SK-N-SH (cell line): ENCODE measurements at regions not wholly inside any gene's neighbourhood (a gene's known extent, or its start where the extent isn't known, plus 50 kb on each side); places are given as distances from the start of the nearest gene placed in this dataset.

Experiments
- CTCF ChIA-PET: fragments of 300-600, 350-600 bp; formaldehyde crosslinking; extraction: SDS; loops from one replicate; lab custom pipeline; 2021; lab: Yijun Ruan, JAX
- POLR2A ChIA-PET: fragments of 350-600 bp; sonication (Branson Sonifier 250); formaldehyde crosslinking; extraction: SDS; loops from one replicate; lab custom pipeline; 2020; ENCODE audit warnings: antibody characterized with exemption, inconsistent platforms; lab: Yijun Ruan, JAX
- DNase-seq: peaks from one replicate; pipeline ENCODE4 v3.0.0; 2012
- H2AFZ ChIP-seq: fragments of 200-600 bp; sonication (generic); 2 replicates; pipeline ENCODE4 v1.8.1; 2016; ENCODE audit warnings: antibody characterized with exemption, mild to moderate bottlenecking, low read depth
- H3F3A ChIP-seq: fragments of 200-600 bp; sonication (generic); replicated peaks from 2 replicates; pipeline ENCODE3; 2016; ENCODE audit warnings: antibody characterized with exemption, mild to moderate bottlenecking; ENCODE audit not compliant: insufficient read depth
- H3K27ac ChIP-seq, 2 experiments: fragments of 200-500 bp in 1 of 2; fragments of 200-600 bp in 1 of 2; sonication (Bioruptor generic) in 1 of 2; sonication (generic), shearing (Covaris generic) in 1 of 2; 2 replicates each; pipeline versions ENCODE4 v1.5.1 to v1.6.1; 2014 to 2016; ENCODE audit warnings: low read depth in 2 of 2, inconsistent platforms in 1 of 2, low read length in 1 of 2, mild to moderate bottlenecking in 1 of 2, mixed read lengths in 1 of 2
- H3K27me3 ChIP-seq: fragments of 200-600 bp; sonication (generic), shearing (Covaris generic); 2 replicates; pipeline ENCODE4 v1.6.1; 2016; ENCODE audit warnings: mixed run types; ENCODE audit not compliant: insufficient read depth
- H3K36me3 ChIP-seq, 2 experiments: fragments of 200-500 bp in 1 of 2; fragments of 200-600 bp in 1 of 2; sonication (Bioruptor generic) in 1 of 2; sonication (generic) in 1 of 2; replicated peaks in 1 of 2; 2 replicates each; pipeline versions ENCODE3 to v1.5.1; 2014 to 2016; ENCODE audit warnings: low read length in 1 of 2, mild to moderate bottlenecking in 1 of 2; ENCODE audit not compliant: insufficient read depth in 2 of 2, control insufficient read depth in 1 of 2
- H3K4me1 ChIP-seq, 2 experiments: fragments of 200-500 bp in 1 of 2; fragments of 200-600 bp in 1 of 2; sonication (Bioruptor generic) in 1 of 2; sonication (generic), shearing (Covaris generic) in 1 of 2; 2 replicates each; pipeline versions ENCODE4 v1.5.1 to v1.6.1; 2014 to 2016; ENCODE audit warnings: low read depth in 1 of 2, low read length in 1 of 2, mixed run types in 1 of 2; ENCODE audit not compliant: insufficient read depth in 2 of 2, control insufficient read depth in 1 of 2
- H3K4me2 ChIP-seq: fragments of 200-600 bp; sonication (generic), shearing (Covaris generic); 2 replicates; pipeline ENCODE4 v1.6.1; 2017; ENCODE audit warnings: mixed run types
- H3K4me3 ChIP-seq, 2 experiments: fragments of 200-500 bp in 1 of 2; fragments of 200-600 bp in 1 of 2; sonication (Bioruptor generic) in 1 of 2; sonication (generic), shearing (Covaris generic) in 1 of 2; 2 replicates each; pipeline versions ENCODE4 v1.5.1 to v1.8.1; 2014 to 2016; ENCODE audit warnings: low read depth in 2 of 2, inconsistent platforms in 1 of 2, low read length in 1 of 2, mild to moderate bottlenecking in 1 of 2, mixed read lengths in 1 of 2, moderate library complexity in 1 of 2
- H3K79me2 ChIP-seq: fragments of 200-600 bp; sonication (generic); 2 replicates; pipeline ENCODE4 v1.8.1; 2017; ENCODE audit warnings: mild to moderate bottlenecking; ENCODE audit not compliant: insufficient read depth
- H3K9ac ChIP-seq: fragments of 200-600 bp; sonication (generic); 2 replicates; pipeline ENCODE4 v1.6.1; 2017; ENCODE audit warnings: mixed run types
- H3K9me2 ChIP-seq: fragments of 200-600 bp; sonication (generic); 2 replicates; pipeline ENCODE4 v1.6.1; 2017; ENCODE audit warnings: mixed run types
- H3K9me3 ChIP-seq: fragments of 200-600 bp; sonication (generic); 2 replicates; pipeline ENCODE4 v1.6.1; 2017; ENCODE audit warnings: mixed run types, mild to moderate bottlenecking, moderate library complexity
- H4K20me1 ChIP-seq: fragments of 200-600 bp; sonication (generic); 2 replicates; pipeline ENCODE4 v1.6.1; 2017; ENCODE audit warnings: mild to moderate bottlenecking, mixed run types; ENCODE audit not compliant: insufficient read depth
- GABPA ChIP-seq: IDR thresholded peaks from 2 replicates; pipeline ENCODE4 v1.4.0; 2012; ENCODE audit warnings: low read depth, mild to moderate bottlenecking
- IRF3 ChIP-seq: fragments of 150-350 bp; IDR thresholded peaks from 2 replicates; pipeline ENCODE4 v1.6.1; 2016; ENCODE audit warnings: mild to moderate bottlenecking, low read depth, low read length
- MAX ChIP-seq: IDR thresholded peaks from 2 replicates; pipeline ENCODE4 v1.4.0; 2012; ENCODE audit warnings: low read depth
- MEF2A ChIP-seq: IDR thresholded peaks from 2 replicates; pipeline ENCODE4 v1.4.0; 2012; ENCODE audit warnings: low read depth, borderline replicate concordance
- PBX3 ChIP-seq: IDR thresholded peaks from 2 replicates; pipeline ENCODE4; 2012
- POLR2AphosphoS5 ChIP-seq: IDR thresholded peaks from 2 replicates; pipeline ENCODE4 v1.6.1; 2012; ENCODE audit warnings: low read depth, low read length
- REST ChIP-seq: IDR thresholded peaks from 2 replicates; pipeline ENCODE4 v1.6.1; 2012; ENCODE audit warnings: mild to moderate bottlenecking, low read depth, low read length, moderate library complexity
- RFX5 ChIP-seq: IDR thresholded peaks from 2 replicates; pipeline ENCODE4 v1.6.1; 2012; ENCODE audit warnings: mild to moderate bottlenecking, improper control_type of control experiment, low read length
- SIN3A ChIP-seq: IDR thresholded peaks from 2 replicates; pipeline ENCODE4 v1.6.1; 2012; ENCODE audit warnings: low read depth, mild to moderate bottlenecking, low read length, moderate library complexity, borderline replicate concordance
- SMC3 ChIP-seq: IDR thresholded peaks from 2 replicates; pipeline ENCODE4 v1.6.1; 2012; ENCODE audit warnings: low read depth, low read length, improper control_type of control experiment
- TAF1 ChIP-seq: IDR thresholded peaks from 2 replicates; pipeline ENCODE4 v1.6.1; 2012; ENCODE audit warnings: low read depth, mild to moderate bottlenecking, low read length, moderate library complexity, borderline replicate concordance
- TCF12 ChIP-seq: IDR thresholded peaks from 2 replicates; pipeline ENCODE4 v1.4.0; 2012
- USF1 ChIP-seq: IDR thresholded peaks from 2 replicates; pipeline ENCODE4 v1.4.0; 2012; ENCODE audit warnings: low read depth, borderline replicate concordance
- USF2 ChIP-seq: fragments of 150-350 bp; IDR thresholded peaks from 2 replicates; pipeline ENCODE4 v1.6.1; 2017; ENCODE audit warnings: antibody characterized with exemption, low read length, low read depth, borderline replicate concordance
- WGBS: methylation state at CpG from one replicate; pipeline ENCODE4 v1.1.6; 2017; ENCODE audit warnings: low lambda C conversion rate; 5-methylcytosine and 5-hydroxymethylcytosine counted together

- H4K20me1 ChIP-seq: no peaks in the 10 kb centered on the region
- ChIA-PET POLR2A (no interaction called here), CTCF (no interaction called here)
- H3K27ac ChIP-seq: no peak overlapping the region
- H3K4me2 ChIP-seq: no peak overlapping the region
- H3K36me3 ChIP-seq: no peaks in the 10 kb centered on the region
- H2AFZ ChIP-seq: no peak overlapping the region
- 74% methylated on average over 2 of the region's 2 CpGs for WGBS
- no peaks in the 10 kb centered on the region for H3K79me2 ChIP-seq
- DNase-seq: no peak
- no peaks in the 10 kb centered on the region for H3K27me3 ChIP-seq
- H3K9me3 ChIP-seq: no peaks in the 10 kb centered on the region
- H3K9ac ChIP-seq: no peak overlapping the region
- no peaks in the 10 kb centered on the region; a peak in 1 of 4 replicates for H3K4me1 ChIP-seq
- H3F3A ChIP-seq: no peaks in the 10 kb centered on the region
- TF ChIP-seq TCF12 (no peak), POLR2AphosphoS5 (no peak), REST (no peak), TAF1 (no peak), USF2 (no peak), RFX5 (no peak), SMC3 (no peak), MAX (no peak), USF1 (no peak), MEF2A (no peak), PBX3 (no peak), IRF3 (no peak), GABPA (no peak), SIN3A (no peak)
- no peak overlapping the region for H3K4me3 ChIP-seq
- H3K9me2 ChIP-seq: no peaks in the 10 kb centered on the region
These were observed 1093.5 kb downstream of the PLA2G4A start for GRCh38 chr1:187922255-187922654.
